Muscle layer of duodenum (tissue), 2 donors: ENCODE measurements at regions not wholly inside any gene's neighbourhood (a gene's known extent, or its start where the extent isn't known, plus 50 kb on each side); places are given as distances from the start of the nearest gene placed in this dataset.

Source experiments
- H3K27ac ChIP-seq: one replicate; pipeline ENCODE4 v1.7.0; 2013; ENCODE audit warnings: mild to moderate bottlenecking, low read length
- H3K27me3 ChIP-seq: one replicate; pipeline ENCODE4 v1.7.0; 2013; ENCODE audit warnings: low read depth, mild to moderate bottlenecking, control low read depth, low read length
- H3K36me3 ChIP-seq, 2 donors: one replicate each; pipeline ENCODE4 v1.7.0; 2013; ENCODE audit warnings: low read length in 2 of 2, control low read depth in 1 of 2, mild to moderate bottlenecking in 1 of 2; ENCODE audit not compliant: insufficient read depth in 2 of 2, control insufficient read depth in 1 of 2
- H3K4me1 ChIP-seq, 2 donors: one replicate each; pipeline ENCODE4 v1.7.0; 2013; ENCODE audit warnings: low read length in 2 of 2, mild to moderate bottlenecking in 2 of 2, control low read depth in 1 of 2, moderate library complexity in 1 of 2; ENCODE audit not compliant: insufficient read depth in 2 of 2, control insufficient read depth in 1 of 2
- H3K4me3 ChIP-seq, 2 donors: one replicate each; pipeline ENCODE4 v1.7.0; 2013; ENCODE audit warnings: low read length in 2 of 2, low read depth in 1 of 2, mild to moderate bottlenecking in 1 of 2
- H3K9me3 ChIP-seq, 2 donors: one replicate each; pipeline ENCODE4 v1.7.0; 2013; ENCODE audit warnings: low read length in 2 of 2, control low read depth in 1 of 2, mild to moderate bottlenecking in 1 of 2; ENCODE audit not compliant: control insufficient read depth in 1 of 2
- donor health status: healthy.

GRCh38 chr9:13001989-13002580 is 227.3 kb downstream of the LURAP1L start:
- Histone ChIP-seq H3K27ac (no peak overlapping the region), H3K4me1 (peaks cover 0 to 3% of the 10 kb centered on the region in 2 donors), H3K4me3 (no peak overlapping the region), H3K36me3 (no peaks in the 10 kb centered on the region), H3K27me3 (no peaks in the 10 kb centered on the region), H3K9me3 (peaks cover 0 to 5% of the 10 kb centered on the region in 2 donors)

GRCh38 chr9:13002740-13003139 is 227.9 kb downstream of the LURAP1L start:
- Histone ChIP-seq H3K36me3 (no peaks in the 10 kb centered on the region), H3K4me1 (peaks cover 0 to 3% of the 10 kb centered on the region in 2 donors), H3K27ac (no peak overlapping the region), H3K4me3 (no peak overlapping the region), H3K9me3 (peaks cover 0 to 5% of the 10 kb centered on the region in 2 donors), H3K27me3 (no peaks in the 10 kb centered on the region)

- no peak overlapping the region for H3K4me3 ChIP-seq
- H3K4me1 ChIP-seq, result no peaks in the 10 kb centered on the region
- H3K27ac ChIP-seq, result no peak overlapping the region
- H3K27me3 ChIP-seq, result no peaks in the 10 kb centered on the region
- no peaks in the 10 kb centered on the region for H3K36me3 ChIP-seq
- H3K9me3 ChIP-seq, result peaks cover 0 to 5% of the 10 kb centered on the region in 2 donors
Measured at GRCh38 chr9:13009871-13010270, 235.1 kb downstream of the LURAP1L start.

- Histone ChIP-seq H3K4me3 (no peak overlapping the region), H3K4me1 (no peaks in the 10 kb centered on the region), H3K9me3 (no peaks in the 10 kb centered on the region), H3K27me3 (no peaks in the 10 kb centered on the region), H3K27ac (no peak overlapping the region), H3K36me3 (no peaks in the 10 kb centered on the region)
Measured at GRCh38 chr9:13013991-13014883, 239.4 kb downstream of the LURAP1L start.

- no peaks in the 10 kb centered on the region for H3K9me3 ChIP-seq
- H3K27ac ChIP-seq, result no peak overlapping the region
- no peak overlapping the region for H3K4me3 ChIP-seq
Measured at GRCh38 chr9:13017260-13017659, 242.4 kb downstream of the LURAP1L start.

GRCh38 chr9:13020146-13021040 is 245.6 kb downstream of the LURAP1L start:
- Histone ChIP-seq H3K27ac (no peak overlapping the region), H3K4me3 (no peak overlapping the region), H3K4me1 (no peaks in the 10 kb centered on the region), H3K27me3 (no peaks in the 10 kb centered on the region), H3K36me3 (no peaks in the 10 kb centered on the region), H3K9me3 (no peaks in the 10 kb centered on the region)

More at GRCh38 chr9:13017260-13017659, 242.4 kb downstream of the LURAP1L start:
- Histone ChIP-seq H3K4me1 (no peaks in the 10 kb centered on the region), H3K36me3 (no peaks in the 10 kb centered on the region), H3K27me3 (no peaks in the 10 kb centered on the region)

GRCh38 chr9:13022756-13023155 is 247.9 kb downstream of the LURAP1L start:
- no peak overlapping the region for H3K4me3 ChIP-seq
- no peaks in the 10 kb centered on the region for H3K4me1 ChIP-seq
- H3K27ac ChIP-seq, result no peak overlapping the region
- H3K36me3 ChIP-seq, result no peaks in the 10 kb centered on the region
- no peaks in the 10 kb centered on the region for H3K9me3 ChIP-seq
- no peaks in the 10 kb centered on the region for H3K27me3 ChIP-seq

GRCh38 chr9:13023498-13023897 is 248.7 kb downstream of the LURAP1L start:
- Histone ChIP-seq H3K36me3 (no peaks in the 10 kb centered on the region), H3K9me3 (no peaks in the 10 kb centered on the region), H3K4me1 (no peaks in the 10 kb centered on the region), H3K27ac (no peak overlapping the region), H3K4me3 (no peak overlapping the region), H3K27me3 (no peaks in the 10 kb centered on the region)

GRCh38 chr9:13026956-13027355 is 252.1 kb downstream of the LURAP1L start:
- H3K9me3 ChIP-seq, result no peaks in the 10 kb centered on the region
- H3K4me1 ChIP-seq, result peaks cover 0 to 3% of the 10 kb centered on the region in 2 donors
- no peaks in the 10 kb centered on the region for H3K36me3 ChIP-seq
- no peak overlapping the region for H3K4me3 ChIP-seq
- no peaks in the 10 kb centered on the region for H3K27me3 ChIP-seq
- no peak overlapping the region for H3K27ac ChIP-seq

- Histone ChIP-seq H3K27me3 (no peaks in the 10 kb centered on the region), H3K27ac (no peak overlapping the region), H3K4me1 (peaks cover 0 to 3% of the 10 kb centered on the region in 2 donors)
Measured at GRCh38 chr9:13027879-13028278, 251.6 kb downstream of the MPDZ start.

GRCh38 chr9:13032585-13032984 is 246.9 kb downstream of the MPDZ start:
- Histone ChIP-seq H3K27me3 (no peaks in the 10 kb centered on the region), H3K4me1 (peaks cover 3 to 9% of the 10 kb centered on the region in 2 donors), H3K27ac (no peak overlapping the region), H3K9me3 (no peaks in the 10 kb centered on the region), H3K4me3 (no peak overlapping the region), H3K36me3 (no peaks in the 10 kb centered on the region)

More at GRCh38 chr9:13027879-13028278, 251.6 kb downstream of the MPDZ start:
- Histone ChIP-seq H3K36me3 (no peaks in the 10 kb centered on the region), H3K4me3 (no peak overlapping the region), H3K9me3 (no peaks in the 10 kb centered on the region)
